ENCODE measurements at regions not wholly inside any gene's neighbourhood (a gene's known extent, or its start where the extent isn't known, plus 50 kb on each side); places are given as distances from the start of the nearest gene placed in this dataset.

DNA sequence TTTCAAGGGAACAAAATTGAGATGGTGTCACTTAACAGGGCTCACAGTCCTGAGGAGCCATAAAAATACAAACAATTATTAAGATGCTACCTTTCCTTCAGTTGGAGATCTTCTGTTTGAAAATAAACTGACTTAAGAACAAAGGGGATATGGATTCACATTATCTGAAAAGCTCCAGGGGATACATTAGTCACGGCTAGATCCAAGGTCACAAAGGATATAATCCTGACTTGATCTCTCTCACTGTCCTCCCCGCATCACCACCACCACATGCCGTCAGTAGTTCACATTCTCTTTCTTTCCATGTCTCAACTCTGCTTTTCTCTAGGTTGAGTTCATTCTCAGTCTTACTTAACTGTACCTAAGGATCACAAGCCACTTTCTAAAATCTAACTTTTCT, 530.4 kb upstream of the MARCKS start:
- H3K27ac Mint-ChIP-seq, result no peak overlapping the region
- no peaks in the 10 kb centered on the region; the same call in 2 of the 3 replicates for H3K4me1 Mint-ChIP-seq
- Histone ChIP-seq H4K20me1 (replicated peaks; ENCODE audit: insufficient read depth) (no peaks in the 10 kb centered on the region), H3K36me3 (ENCODE audit: insufficient read depth) (no peaks in the 10 kb centered on the region), H2AFZ (no peak overlapping the region), H3F3A (replicated peaks; ENCODE audit: low read depth) (no peaks in the 10 kb centered on the region), H3K27ac (ENCODE audit: low read depth) (no peak overlapping the region), H3K4me2 (no peak overlapping the region), H3K9me2 (ENCODE audit: insufficient read depth) (no peaks in the 10 kb centered on the region), H3K4me3 (no peak overlapping the region), H3K79me2 (replicated peaks; ENCODE audit: insufficient read depth) (no peaks in the 10 kb centered on the region), H3K27me3 (ENCODE audit: insufficient read depth) (no peaks in the 10 kb centered on the region), H3K4me1 (ENCODE audit: insufficient read depth) (no peaks in the 10 kb centered on the region)
- ATAC-seq (no peak), DNase-seq (ENCODE audit: low spot score) (no peak)
- no peaks in the 10 kb centered on the region for H3K27me3 Mint-ChIP-seq (ENCODE audit: insufficient read depth, low read depth, poor library complexity)
- TF ChIP-seq EZH2phosphoT487 (IDR thresholded peaks at IDR 0.05; ENCODE audit: unreplicated experiment) (no peak), CREB1 (CRISPR knock-in tag; IDR thresholded peaks at IDR 0.05; ENCODE audit: low read depth) (no peak), ZNF331 (CRISPR knock-in tag; IDR thresholded peaks at IDR 0.05; ENCODE audit: low read depth) (no peak), NANOG (IDR thresholded peaks at IDR 0.05; ENCODE audit: borderline replicate concordance) (no peak), JUNB (IDR thresholded peaks at IDR 0.05; ENCODE audit: unreplicated experiment) (no peak), STAT1 (IDR thresholded peaks at IDR 0.05; ENCODE audit: unreplicated experiment) (no peak), EZH2 (IDR thresholded peaks at IDR 0.05; ENCODE audit: low read depth, unreplicated experiment) (no peak), POLR2AphosphoS5 (IDR thresholded peaks at IDR 0.05; ENCODE audit: low read depth) (no peak), ZNF114 (CRISPR knock-in tag; IDR thresholded peaks at IDR 0.05) (no peak)
- TF ChIP-seq, protein P1, sequence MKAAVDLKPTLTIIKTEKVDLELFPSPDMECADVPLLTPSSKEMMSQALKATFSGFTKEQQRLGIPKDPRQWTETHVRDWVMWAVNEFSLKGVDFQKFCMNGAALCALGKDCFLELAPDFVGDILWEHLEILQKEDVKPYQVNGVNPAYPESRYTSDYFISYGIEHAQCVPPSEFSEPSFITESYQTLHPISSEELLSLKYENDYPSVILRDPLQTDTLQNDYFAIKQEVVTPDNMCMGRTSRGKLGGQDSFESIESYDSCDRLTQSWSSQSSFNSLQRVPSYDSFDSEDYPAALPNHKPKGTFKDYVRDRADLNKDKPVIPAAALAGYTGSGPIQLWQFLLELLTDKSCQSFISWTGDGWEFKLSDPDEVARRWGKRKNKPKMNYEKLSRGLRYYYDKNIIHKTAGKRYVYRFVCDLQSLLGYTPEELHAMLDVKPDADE (IDR thresholded peaks at IDR 0.05), result no peak
- TF ChIP-seq, protein P2, sequence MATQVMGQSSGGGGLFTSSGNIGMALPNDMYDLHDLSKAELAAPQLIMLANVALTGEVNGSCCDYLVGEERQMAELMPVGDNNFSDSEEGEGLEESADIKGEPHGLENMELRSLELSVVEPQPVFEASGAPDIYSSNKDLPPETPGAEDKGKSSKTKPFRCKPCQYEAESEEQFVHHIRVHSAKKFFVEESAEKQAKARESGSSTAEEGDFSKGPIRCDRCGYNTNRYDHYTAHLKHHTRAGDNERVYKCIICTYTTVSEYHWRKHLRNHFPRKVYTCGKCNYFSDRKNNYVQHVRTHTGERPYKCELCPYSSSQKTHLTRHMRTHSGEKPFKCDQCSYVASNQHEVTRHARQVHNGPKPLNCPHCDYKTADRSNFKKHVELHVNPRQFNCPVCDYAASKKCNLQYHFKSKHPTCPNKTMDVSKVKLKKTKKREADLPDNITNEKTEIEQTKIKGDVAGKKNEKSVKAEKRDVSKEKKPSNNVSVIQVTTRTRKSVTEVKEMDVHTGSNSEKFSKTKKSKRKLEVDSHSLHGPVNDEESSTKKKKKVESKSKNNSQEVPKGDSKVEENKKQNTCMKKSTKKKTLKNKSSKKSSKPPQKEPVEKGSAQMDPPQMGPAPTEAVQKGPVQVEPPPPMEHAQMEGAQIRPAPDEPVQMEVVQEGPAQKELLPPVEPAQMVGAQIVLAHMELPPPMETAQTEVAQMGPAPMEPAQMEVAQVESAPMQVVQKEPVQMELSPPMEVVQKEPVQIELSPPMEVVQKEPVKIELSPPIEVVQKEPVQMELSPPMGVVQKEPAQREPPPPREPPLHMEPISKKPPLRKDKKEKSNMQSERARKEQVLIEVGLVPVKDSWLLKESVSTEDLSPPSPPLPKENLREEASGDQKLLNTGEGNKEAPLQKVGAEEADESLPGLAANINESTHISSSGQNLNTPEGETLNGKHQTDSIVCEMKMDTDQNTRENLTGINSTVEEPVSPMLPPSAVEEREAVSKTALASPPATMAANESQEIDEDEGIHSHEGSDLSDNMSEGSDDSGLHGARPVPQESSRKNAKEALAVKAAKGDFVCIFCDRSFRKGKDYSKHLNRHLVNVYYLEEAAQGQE (IDR thresholded peaks at IDR 0.05; ENCODE audit: unreplicated experiment), result no peak
- TF ChIP-seq, protein P3, sequence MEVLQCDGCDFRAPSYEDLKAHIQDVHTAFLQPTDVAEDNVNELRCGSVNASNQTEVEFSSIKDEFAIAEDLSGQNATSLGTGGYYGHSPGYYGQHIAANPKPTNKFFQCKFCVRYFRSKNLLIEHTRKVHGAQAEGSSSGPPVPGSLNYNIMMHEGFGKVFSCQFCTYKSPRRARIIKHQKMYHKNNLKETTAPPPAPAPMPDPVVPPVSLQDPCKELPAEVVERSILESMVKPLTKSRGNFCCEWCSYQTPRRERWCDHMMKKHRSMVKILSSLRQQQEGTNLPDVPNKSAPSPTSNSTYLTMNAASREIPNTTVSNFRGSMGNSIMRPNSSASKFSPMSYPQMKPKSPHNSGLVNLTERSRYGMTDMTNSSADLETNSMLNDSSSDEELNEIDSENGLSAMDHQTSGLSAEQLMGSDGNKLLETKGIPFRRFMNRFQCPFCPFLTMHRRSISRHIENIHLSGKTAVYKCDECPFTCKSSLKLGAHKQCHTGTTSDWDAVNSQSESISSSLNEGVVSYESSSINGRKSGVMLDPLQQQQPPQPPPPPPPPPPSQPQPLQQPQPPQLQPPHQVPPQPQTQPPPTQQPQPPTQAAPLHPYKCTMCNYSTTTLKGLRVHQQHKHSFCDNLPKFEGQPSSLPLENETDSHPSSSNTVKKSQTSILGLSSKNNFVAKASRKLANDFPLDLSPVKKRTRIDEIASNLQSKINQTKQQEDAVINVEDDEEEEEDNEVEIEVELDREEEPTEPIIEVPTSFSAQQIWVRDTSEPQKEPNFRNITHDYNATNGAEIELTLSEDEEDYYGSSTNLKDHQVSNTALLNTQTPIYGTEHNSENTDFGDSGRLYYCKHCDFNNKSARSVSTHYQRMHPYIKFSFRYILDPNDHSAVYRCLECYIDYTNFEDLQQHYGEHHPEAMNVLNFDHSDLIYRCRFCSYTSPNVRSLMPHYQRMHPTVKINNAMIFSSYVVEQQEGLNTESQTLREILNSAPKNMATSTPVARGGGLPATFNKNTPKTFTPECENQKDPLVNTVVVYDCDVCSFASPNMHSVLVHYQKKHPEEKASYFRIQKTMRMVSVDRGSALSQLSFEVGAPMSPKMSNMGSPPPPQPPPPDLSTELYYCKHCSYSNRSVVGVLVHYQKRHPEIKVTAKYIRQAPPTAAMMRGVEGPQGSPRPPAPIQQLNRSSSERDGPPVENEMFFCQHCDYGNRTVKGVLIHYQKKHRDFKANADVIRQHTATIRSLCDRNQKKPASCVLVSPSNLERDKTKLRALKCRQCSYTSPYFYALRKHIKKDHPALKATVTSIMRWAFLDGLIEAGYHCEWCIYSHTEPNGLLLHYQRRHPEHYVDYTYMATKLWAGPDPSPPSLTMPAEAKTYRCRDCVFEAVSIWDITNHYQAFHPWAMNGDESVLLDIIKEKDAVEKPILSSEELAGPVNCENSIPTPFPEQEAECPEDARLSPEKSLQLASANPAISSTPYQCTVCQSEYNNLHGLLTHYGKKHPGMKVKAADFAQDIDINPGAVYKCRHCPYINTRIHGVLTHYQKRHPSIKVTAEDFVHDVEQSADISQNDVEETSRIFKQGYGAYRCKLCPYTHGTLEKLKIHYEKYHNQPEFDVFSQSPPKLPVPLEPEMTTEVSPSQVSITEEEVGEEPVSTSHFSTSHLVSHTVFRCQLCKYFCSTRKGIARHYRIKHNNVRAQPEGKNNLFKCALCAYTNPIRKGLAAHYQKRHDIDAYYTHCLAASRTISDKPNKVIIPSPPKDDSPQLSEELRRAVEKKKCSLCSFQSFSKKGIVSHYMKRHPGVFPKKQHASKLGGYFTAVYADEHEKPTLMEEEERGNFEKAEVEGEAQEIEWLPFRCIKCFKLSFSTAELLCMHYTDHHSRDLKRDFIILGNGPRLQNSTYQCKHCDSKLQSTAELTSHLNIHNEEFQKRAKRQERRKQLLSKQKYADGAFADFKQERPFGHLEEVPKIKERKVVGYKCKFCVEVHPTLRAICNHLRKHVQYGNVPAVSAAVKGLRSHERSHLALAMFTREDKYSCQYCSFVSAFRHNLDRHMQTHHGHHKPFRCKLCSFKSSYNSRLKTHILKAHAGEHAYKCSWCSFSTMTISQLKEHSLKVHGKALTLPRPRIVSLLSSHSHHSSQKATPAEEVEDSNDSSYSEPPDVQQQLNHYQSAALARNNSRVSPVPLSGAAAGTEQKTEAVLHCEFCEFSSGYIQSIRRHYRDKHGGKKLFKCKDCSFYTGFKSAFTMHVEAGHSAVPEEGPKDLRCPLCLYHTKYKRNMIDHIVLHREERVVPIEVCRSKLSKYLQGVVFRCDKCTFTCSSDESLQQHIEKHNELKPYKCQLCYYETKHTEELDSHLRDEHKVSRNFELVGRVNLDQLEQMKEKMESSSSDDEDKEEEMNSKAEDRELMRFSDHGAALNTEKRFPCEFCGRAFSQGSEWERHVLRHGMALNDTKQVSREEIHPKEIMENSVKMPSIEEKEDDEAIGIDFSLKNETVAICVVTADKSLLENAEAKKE (CRISPR knock-in tag; IDR thresholded peaks at IDR 0.05), result no peak
- TF ChIP-seq, protein P4, sequence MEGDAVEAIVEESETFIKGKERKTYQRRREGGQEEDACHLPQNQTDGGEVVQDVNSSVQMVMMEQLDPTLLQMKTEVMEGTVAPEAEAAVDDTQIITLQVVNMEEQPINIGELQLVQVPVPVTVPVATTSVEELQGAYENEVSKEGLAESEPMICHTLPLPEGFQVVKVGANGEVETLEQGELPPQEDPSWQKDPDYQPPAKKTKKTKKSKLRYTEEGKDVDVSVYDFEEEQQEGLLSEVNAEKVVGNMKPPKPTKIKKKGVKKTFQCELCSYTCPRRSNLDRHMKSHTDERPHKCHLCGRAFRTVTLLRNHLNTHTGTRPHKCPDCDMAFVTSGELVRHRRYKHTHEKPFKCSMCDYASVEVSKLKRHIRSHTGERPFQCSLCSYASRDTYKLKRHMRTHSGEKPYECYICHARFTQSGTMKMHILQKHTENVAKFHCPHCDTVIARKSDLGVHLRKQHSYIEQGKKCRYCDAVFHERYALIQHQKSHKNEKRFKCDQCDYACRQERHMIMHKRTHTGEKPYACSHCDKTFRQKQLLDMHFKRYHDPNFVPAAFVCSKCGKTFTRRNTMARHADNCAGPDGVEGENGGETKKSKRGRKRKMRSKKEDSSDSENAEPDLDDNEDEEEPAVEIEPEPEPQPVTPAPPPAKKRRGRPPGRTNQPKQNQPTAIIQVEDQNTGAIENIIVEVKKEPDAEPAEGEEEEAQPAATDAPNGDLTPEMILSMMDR (conservative IDR thresholded peaks at IDR 0.05; ENCODE audit: low read depth in 2 of 2), result no peak
- no peaks in the 10 kb centered on the region for H3K36me3 Mint-ChIP-seq (ENCODE audit: low read depth)
- H3K4me3 Mint-ChIP-seq, result no peak overlapping the region
- H3K9me3 Mint-ChIP-seq, result no peaks in the 10 kb centered on the region
